ENCODE measurements at regions not wholly inside any gene's neighbourhood (a gene's known extent, or its start where the extent isn't known, plus 50 kb on each side); places are given as distances from the start of the nearest gene placed in this dataset.
A peak's percentile ranks its signal among the peaks of the same experiment; 100 is the strongest.

- Histone ChIP-seq H3K36me3 (replicated peaks in 1 of 2; ENCODE audit: control insufficient read depth in 1 of 2, insufficient read depth in 2 of 2, low read length in 2 of 2) (no peaks in the 10 kb centered on the region), H3K4me1 (ENCODE audit: insufficient read depth, low read length) (no peaks in the 10 kb centered on the region), H3K9ac (ENCODE audit: insufficient read depth, low read depth, low read length) (no peak overlapping the region), H3K4me2 (ENCODE audit: low read depth, low read length) (no peak overlapping the region), H3K27me3 (ENCODE audit: control insufficient read depth in 1 of 2, insufficient read depth in 2 of 2, low read length in 2 of 2) (peaks cover 0 to 9% of the 10 kb centered on the region in 2 experiments; a peak in 3 of 5 replicates), H3K79me2 (ENCODE audit: insufficient read depth, low read length) (no peaks in the 10 kb centered on the region), H2AFZ (ENCODE audit: low read length) (no peak overlapping the region), H3K4me3 (replicated peaks in 1 of 3; ENCODE audit: insufficient read depth in 1 of 3, low read depth in 2 of 3, low read length in 3 of 3) (no peak overlapping the region), H3K9me3 (ENCODE audit: low read length) (no peaks in the 10 kb centered on the region), H4K20me1 (ENCODE audit: insufficient read depth, low read length) (no peaks in the 10 kb centered on the region), H3K27ac (ENCODE audit: extremely low read length, insufficient read depth, low read length) (no peak overlapping the region)
- CTCF ChIA-PET (ENCODE audit: low intra/inter-chr PET ratio, low total read pairs): no interaction called here
- intact Hi-C loops (cut with micrococcal nuclease; ENCODE audit: unreplicated experiment) (no loop called here), in situ Hi-C loops (cut with HindIII; ENCODE audit: extremely low pct_ligation_motif_present, low pct_unique_long_range_greater_than_20kb) (no loop called here)
- no peak for TF ChIP-seq ZNF33B (CRISPR knock-in tag; IDR thresholded peaks at IDR 0.05)
- TF ChIP-seq HNRNPK (IDR thresholded peaks at IDR 0.05; ENCODE audit: low read depth, low read length, poor library complexity, severe bottlenecking): peak; percentile 75
- TF ChIP-seq DR1 (CRISPR knock-in tag; IDR thresholded peaks at IDR 0.05): no peak
- no peak for TF ChIP-seq NFKBIZ (CRISPR knock-in tag; IDR thresholded peaks at IDR 0.05)
- TF ChIP-seq PCBP2 (optimal IDR thresholded peaks at IDR 0.05; ENCODE audit: low read depth, low read length, poor library complexity, severe bottlenecking): no peak
- TF ChIP-seq ZNF10 (CRISPR knock-in tag; IDR thresholded peaks at IDR 0.05; ENCODE audit: borderline replicate concordance, low read depth): no peak
- TF ChIP-seq ZNF207 (IDR thresholded peaks at IDR 0.05; ENCODE audit: borderline replicate concordance): no peak
- FAIRE-seq: no peak
- POLR2A ChIA-PET: no interaction called here
- ATAC-seq: no peak
- BruUV-seq (replicated peaks): no TSS peak
- no peak for DNase-seq (ENCODE audit: low spot score)
Observed at GRCh38 chr10:6640433-6641040, 60.5 kb upstream of the PRKCQ start.

- no peak overlapping the region for H2AFZ ChIP-seq (ENCODE audit: low read length)
- no peaks in the 10 kb centered on the region for H3K9me3 ChIP-seq (ENCODE audit: low read length)
- intact Hi-C loops (cut with micrococcal nuclease; ENCODE audit: unreplicated experiment) (no loop called here), in situ Hi-C loops (cut with HindIII; ENCODE audit: extremely low pct_ligation_motif_present, low pct_unique_long_range_greater_than_20kb) (no loop called here)
- H3K4me1 ChIP-seq (ENCODE audit: insufficient read depth, low read length): no peaks in the 10 kb centered on the region
- ATAC-seq (no peak), FAIRE-seq (no peak), DNase-seq (ENCODE audit: low spot score) (no peak)
- ChIA-PET CTCF (ENCODE audit: low intra/inter-chr PET ratio, low total read pairs) (no interaction called here), POLR2A (no interaction called here)
- no TSS peak for BruUV-seq (replicated peaks)
- H3K4me3 ChIP-seq (replicated peaks in 1 of 3; ENCODE audit: insufficient read depth in 1 of 3, low read depth in 2 of 3, low read length in 3 of 3): no peak overlapping the region
- peaks cover 0 to 7% of the 10 kb centered on the region in 2 experiments; a peak in 3 of 5 replicates for H3K27me3 ChIP-seq (ENCODE audit: control insufficient read depth in 1 of 2, insufficient read depth in 2 of 2, low read length in 2 of 2)
- no peaks in the 10 kb centered on the region for H3K36me3 ChIP-seq (replicated peaks in 1 of 2; ENCODE audit: control insufficient read depth in 1 of 2, insufficient read depth in 2 of 2, low read length in 2 of 2)
- no peaks in the 10 kb centered on the region for H3K79me2 ChIP-seq (ENCODE audit: insufficient read depth, low read length)
- H4K20me1 ChIP-seq (ENCODE audit: insufficient read depth, low read length): no peaks in the 10 kb centered on the region
- H3K9ac ChIP-seq (ENCODE audit: insufficient read depth, low read depth, low read length): no peak overlapping the region
- no peak overlapping the region for H3K27ac ChIP-seq (ENCODE audit: extremely low read length, insufficient read depth, low read length)
- H3K4me2 ChIP-seq (ENCODE audit: low read depth, low read length): no peak overlapping the region
- TF ChIP-seq AFF4 (CRISPR knock-in tag; IDR thresholded peaks at IDR 0.05): no peak
- TF ChIP-seq NKX3-1 (CRISPR knock-in tag; IDR thresholded peaks at IDR 0.05): no peak
- WGBS (ENCODE audit: low lambda C conversion rate): 0% methylated on average over 3 of the region's 4 CpGs
Observed at GRCh38 chr10:6637053-6637452, 57.0 kb upstream of the PRKCQ start.
